Subcutaneous abdominal adipose tissue (tissue), 5 donors: ENCODE measurements at regions not wholly inside any gene's neighbourhood (a gene's known extent, or its start where the extent isn't known, plus 50 kb on each side); places are given as distances from the start of the nearest gene placed in this dataset.

Source experiments
- H3K27ac ChIP-seq: one replicate; pipeline ENCODE4 v1.7.0; 2013; ENCODE audit warnings: low read depth, mild to moderate bottlenecking, inconsistent platforms, low read length, moderate library complexity
- H3K27me3 ChIP-seq, 5 donors: one replicate each; pipeline ENCODE4 v1.7.0; 2013; ENCODE audit warnings: low read length in 5 of 5, inconsistent platforms in 1 of 5; ENCODE audit not compliant: control insufficient read depth in 5 of 5, insufficient read depth in 4 of 5
- H3K36me3 ChIP-seq, 5 donors: one replicate each; pipeline ENCODE4 v1.7.0; 2013; ENCODE audit warnings: low read length in 5 of 5; ENCODE audit not compliant: control insufficient read depth in 5 of 5, insufficient read depth in 5 of 5
- H3K4me1 ChIP-seq, 5 donors: one replicate each; pipeline ENCODE4 v1.7.0; 2013; ENCODE audit warnings: low read length in 5 of 5, mild to moderate bottlenecking in 3 of 5, moderate library complexity in 1 of 5; ENCODE audit not compliant: control insufficient read depth in 5 of 5, insufficient read depth in 5 of 5
- H3K4me3 ChIP-seq, 5 donors: one replicate each; pipeline ENCODE4 v1.7.0; 2013; ENCODE audit warnings: low read length in 5 of 5, low read depth in 1 of 5
- H3K9ac ChIP-seq, 5 donors: one replicate each; pipeline ENCODE4 v1.7.0; 2013; ENCODE audit warnings: low read length in 5 of 5, mild to moderate bottlenecking in 4 of 5, moderate library complexity in 3 of 5
- H3K9me3 ChIP-seq, 5 donors: one replicate each; pipeline ENCODE4 v1.7.0; 2013; ENCODE audit warnings: low read length in 5 of 5; ENCODE audit not compliant: control insufficient read depth in 5 of 5
- donor health status: healthy.
- donor health status: healthy.
- donor health status: healthy.
- donor health status: healthy.
- donor health status: healthy.

DNA sequence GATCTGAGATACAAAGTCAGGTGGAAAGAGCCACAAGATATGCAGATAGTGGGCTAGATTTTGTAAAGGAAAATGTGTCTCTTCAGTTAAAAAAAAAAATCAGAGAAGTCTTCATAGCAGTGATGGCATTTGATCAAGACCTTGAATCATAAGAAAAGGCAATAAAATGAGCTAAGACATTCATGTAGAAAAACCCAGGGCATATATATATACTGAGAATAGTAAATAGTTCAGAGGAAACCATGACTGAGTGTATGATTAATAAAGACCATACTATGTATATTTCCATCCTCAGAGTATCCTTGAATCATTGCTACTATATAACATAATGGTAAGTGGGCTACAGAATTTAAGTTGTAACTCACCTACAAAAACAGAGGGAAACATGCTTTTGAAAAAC, 321.7 kb upstream of the NR5A2 start:
- Histone ChIP-seq H3K36me3 (no peaks in the 10 kb centered on the region), H3K9ac (no peak overlapping the region), H3K4me3 (no peak overlapping the region), H3K4me1 (no peaks in the 10 kb centered on the region), H3K27ac (no peak overlapping the region), H3K27me3 (no peaks in the 10 kb centered on the region), H3K9me3 (peaks cover 0 to 6% (median 5%) of the 10 kb centered on the region in 5 donors)

DNA sequence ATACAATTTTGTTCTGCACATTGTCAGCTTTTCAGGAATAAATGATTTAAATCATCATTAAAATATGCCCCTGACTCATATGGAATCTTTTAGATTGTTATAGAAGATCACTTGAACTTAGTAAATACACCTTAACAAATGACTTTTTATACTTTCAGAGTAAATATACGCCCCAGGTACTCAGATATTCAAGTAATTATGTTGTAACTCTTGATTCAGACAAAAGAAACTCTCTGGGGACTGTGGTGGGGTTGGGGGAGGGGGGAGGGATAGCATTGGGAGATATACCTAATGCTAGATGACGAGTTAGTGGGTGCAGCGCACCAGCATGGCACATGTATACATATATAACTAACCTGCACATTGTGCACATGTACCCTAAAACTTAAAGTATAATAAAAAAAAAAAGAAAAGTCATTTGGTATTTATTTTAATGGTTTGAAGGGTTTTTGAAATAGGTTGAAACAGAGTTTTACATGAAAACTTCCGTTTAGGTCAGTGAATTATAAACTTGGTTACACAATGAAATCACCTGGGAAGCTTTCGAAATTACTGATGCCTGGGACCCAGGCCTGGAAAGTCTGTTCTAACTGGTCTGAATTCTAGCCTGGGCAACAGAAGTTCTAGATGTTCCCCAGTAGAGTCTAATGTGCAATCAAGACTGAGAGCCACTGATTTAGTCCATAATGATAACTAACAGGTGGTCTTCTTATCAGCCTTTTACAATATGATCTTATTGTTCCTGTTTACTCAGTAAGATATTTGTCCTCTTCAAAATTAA, 320.5 kb upstream of the NR5A2 start:
- Histone ChIP-seq H3K36me3 (no peaks in the 10 kb centered on the region), H3K4me1 (no peaks in the 10 kb centered on the region), H3K27ac (no peak overlapping the region), H3K4me3 (no peak overlapping the region), H3K9ac (no peak overlapping the region), H3K27me3 (no peaks in the 10 kb centered on the region), H3K9me3 (peaks cover 0 to 12% (median 11%) of the 10 kb centered on the region in 5 donors)

DNA sequence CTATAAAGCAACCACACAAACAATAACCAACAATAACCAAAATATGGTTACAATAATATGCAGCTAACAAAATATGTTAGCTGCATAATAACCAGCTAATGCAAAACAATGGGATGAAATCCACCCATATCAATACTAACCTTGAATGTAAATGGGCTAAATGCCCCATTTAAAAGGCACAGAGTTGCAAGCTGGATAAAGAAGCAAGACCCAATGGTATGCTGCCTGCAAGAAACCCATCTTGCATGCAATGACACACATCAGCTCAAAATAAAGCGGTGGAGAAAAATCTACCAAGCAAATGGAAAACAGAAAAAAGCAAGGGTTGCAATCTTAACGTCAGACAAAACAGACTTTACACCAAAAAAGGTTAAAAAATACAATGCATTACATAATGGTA, 316.5 kb upstream of the NR5A2 start:
- no peaks in the 10 kb centered on the region for H3K36me3 ChIP-seq
- H3K27ac ChIP-seq = no peak overlapping the region
- H3K4me3 ChIP-seq = no peak overlapping the region
- H3K9me3 ChIP-seq = peaks cover 0 to 17% (median 11%) of the 10 kb centered on the region in 5 donors
- no peaks in the 10 kb centered on the region for H3K4me1 ChIP-seq
- H3K9ac ChIP-seq = no peak overlapping the region
- no peaks in the 10 kb centered on the region for H3K27me3 ChIP-seq

- no peaks in the 10 kb centered on the region for H3K36me3 ChIP-seq
- no peak overlapping the region for H3K4me3 ChIP-seq
- no peak overlapping the region for H3K9ac ChIP-seq
- no peaks in the 10 kb centered on the region for H3K27me3 ChIP-seq
- peaks cover 0 to 7% (median 0%) of the 10 kb centered on the region in 5 donors for H3K9me3 ChIP-seq
- H3K27ac ChIP-seq = no peak overlapping the region
- H3K4me1 ChIP-seq = no peaks in the 10 kb centered on the region
Measured at GRCh38 chr1:199716729-199717128, 310.8 kb upstream of the NR5A2 start.

GRCh38 chr1:199719156-199719842, 308.2 kb upstream of the NR5A2 start:
- no peak overlapping the region for H3K4me3 ChIP-seq
- no peak overlapping the region for H3K9ac ChIP-seq
- H3K27me3 ChIP-seq = no peaks in the 10 kb centered on the region
- H3K36me3 ChIP-seq = no peaks in the 10 kb centered on the region
- no peaks in the 10 kb centered on the region for H3K9me3 ChIP-seq
- no peak overlapping the region for H3K27ac ChIP-seq
- no peaks in the 10 kb centered on the region for H3K4me1 ChIP-seq

- no peak overlapping the region for H3K9ac ChIP-seq
- no peak overlapping the region for H3K27ac ChIP-seq
- no peaks in the 10 kb centered on the region for H3K9me3 ChIP-seq
- H3K4me1 ChIP-seq = no peaks in the 10 kb centered on the region
- no peak overlapping the region for H3K4me3 ChIP-seq
- no peaks in the 10 kb centered on the region for H3K36me3 ChIP-seq
- no peaks in the 10 kb centered on the region for H3K27me3 ChIP-seq
Measured at GRCh38 chr1:199720496-199720895, 307.0 kb upstream of the NR5A2 start.

DNA sequence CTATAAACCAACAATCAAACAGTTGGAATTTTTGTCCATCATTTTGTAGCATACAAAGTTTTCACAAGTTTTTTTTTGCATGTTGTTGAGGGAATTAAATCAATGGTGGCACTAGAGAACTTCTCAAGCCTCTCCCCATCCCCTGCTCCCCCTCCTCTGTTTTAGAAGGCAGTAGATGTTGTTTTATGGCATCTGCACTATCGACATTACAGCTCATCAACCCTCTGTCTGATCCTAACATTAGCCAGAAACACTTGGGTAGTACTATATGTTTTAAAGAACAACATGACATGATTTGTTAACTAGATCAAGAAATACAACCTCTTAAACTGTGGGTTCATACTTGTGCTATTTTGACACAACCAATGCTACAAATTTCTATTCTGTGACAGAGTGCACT, 306.5 kb upstream of the NR5A2 start:
- H3K27ac ChIP-seq = no peak overlapping the region
- no peaks in the 10 kb centered on the region for H3K27me3 ChIP-seq
- H3K9ac ChIP-seq = no peak overlapping the region
- H3K4me3 ChIP-seq = no peak overlapping the region
- H3K9me3 ChIP-seq = no peaks in the 10 kb centered on the region
- H3K4me1 ChIP-seq = no peaks in the 10 kb centered on the region
- no peaks in the 10 kb centered on the region for H3K36me3 ChIP-seq

- H3K36me3 ChIP-seq = no peaks in the 10 kb centered on the region
- no peaks in the 10 kb centered on the region for H3K9me3 ChIP-seq
- peaks cover 0 to 2% (median 0%) of the 10 kb centered on the region in 5 donors for H3K27me3 ChIP-seq
- no peak overlapping the region for H3K4me3 ChIP-seq
- no peak overlapping the region for H3K27ac ChIP-seq
- H3K9ac ChIP-seq = no peak overlapping the region
- H3K4me1 ChIP-seq = no peaks in the 10 kb centered on the region
Measured at GRCh38 chr1:199723250-199723956, 304.1 kb upstream of the NR5A2 start.

DNA sequence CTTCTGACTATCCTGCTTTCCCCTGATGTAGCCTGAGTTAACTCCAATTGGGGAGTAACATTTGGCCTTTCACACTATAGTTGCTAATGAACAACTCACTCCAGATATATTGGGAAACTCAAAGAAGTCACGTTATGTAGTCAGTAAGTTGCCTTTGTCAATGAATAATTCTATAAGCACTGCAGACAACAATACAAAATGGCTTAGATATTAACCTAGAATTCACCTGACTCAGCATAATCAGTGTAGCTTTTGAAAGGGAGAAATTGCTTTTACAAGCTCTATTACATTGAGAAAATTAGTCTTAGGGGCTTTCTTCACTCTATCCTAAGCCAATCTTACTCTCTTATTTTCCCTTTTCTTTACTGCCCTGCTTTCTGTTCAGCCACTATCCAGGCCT, 303.5 kb upstream of the NR5A2 start:
- Histone ChIP-seq H3K36me3 (no peaks in the 10 kb centered on the region), H3K9me3 (no peaks in the 10 kb centered on the region), H3K4me3 (no peak overlapping the region), H3K27ac (no peak overlapping the region), H3K9ac (no peak overlapping the region), H3K4me1 (no peaks in the 10 kb centered on the region), H3K27me3 (peaks cover 0 to 2% (median 0%) of the 10 kb centered on the region in 5 donors)

GRCh38 chr1:199725002-199725565, 302.4 kb upstream of the NR5A2 start:
- Histone ChIP-seq H3K27ac (no peak overlapping the region), H3K9me3 (no peaks in the 10 kb centered on the region), H3K4me3 (no peak overlapping the region), H3K4me1 (no peaks in the 10 kb centered on the region), H3K9ac (no peak overlapping the region), H3K36me3 (no peaks in the 10 kb centered on the region), H3K27me3 (peaks cover 0 to 2% (median 0%) of the 10 kb centered on the region in 5 donors)
